ENCODE measurements at regions not wholly inside any gene's neighbourhood (a gene's known extent, or its start where the extent isn't known, plus 50 kb on each side); places are given as distances from the start of the nearest gene placed in this dataset.
"Not testable (repeated sequence)": the region's sequence is repeated elsewhere in the genome, so short reads cannot be mapped to it uniquely, and the experiment has no call there.

DNA sequence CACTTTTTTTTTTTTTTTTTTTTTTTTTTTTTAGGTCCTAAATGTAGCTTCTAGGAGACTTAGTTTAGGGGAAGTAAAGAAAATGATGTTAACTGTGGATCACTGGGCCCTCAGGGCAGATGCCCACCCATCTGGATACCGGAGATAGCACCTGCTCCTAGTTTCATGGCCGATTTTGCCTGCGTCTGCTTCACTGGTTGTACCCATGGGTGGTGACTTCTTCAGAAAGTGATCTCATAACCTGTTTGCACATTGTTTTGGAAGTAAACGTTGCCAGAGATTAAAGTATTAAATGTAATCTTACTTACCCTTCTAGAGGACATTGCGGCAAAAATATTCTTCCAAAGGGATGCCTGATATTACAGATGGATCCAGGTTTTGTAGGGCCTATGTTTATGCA lies 79.8 kb upstream of the SGK1 start:
- no peak for DNase-seq (ENCODE audit: low read depth)
- H3K4me3 ChIP-seq (ENCODE audit: low read length): no peak overlapping the region
- TF ChIP-seq, protein P1, sequence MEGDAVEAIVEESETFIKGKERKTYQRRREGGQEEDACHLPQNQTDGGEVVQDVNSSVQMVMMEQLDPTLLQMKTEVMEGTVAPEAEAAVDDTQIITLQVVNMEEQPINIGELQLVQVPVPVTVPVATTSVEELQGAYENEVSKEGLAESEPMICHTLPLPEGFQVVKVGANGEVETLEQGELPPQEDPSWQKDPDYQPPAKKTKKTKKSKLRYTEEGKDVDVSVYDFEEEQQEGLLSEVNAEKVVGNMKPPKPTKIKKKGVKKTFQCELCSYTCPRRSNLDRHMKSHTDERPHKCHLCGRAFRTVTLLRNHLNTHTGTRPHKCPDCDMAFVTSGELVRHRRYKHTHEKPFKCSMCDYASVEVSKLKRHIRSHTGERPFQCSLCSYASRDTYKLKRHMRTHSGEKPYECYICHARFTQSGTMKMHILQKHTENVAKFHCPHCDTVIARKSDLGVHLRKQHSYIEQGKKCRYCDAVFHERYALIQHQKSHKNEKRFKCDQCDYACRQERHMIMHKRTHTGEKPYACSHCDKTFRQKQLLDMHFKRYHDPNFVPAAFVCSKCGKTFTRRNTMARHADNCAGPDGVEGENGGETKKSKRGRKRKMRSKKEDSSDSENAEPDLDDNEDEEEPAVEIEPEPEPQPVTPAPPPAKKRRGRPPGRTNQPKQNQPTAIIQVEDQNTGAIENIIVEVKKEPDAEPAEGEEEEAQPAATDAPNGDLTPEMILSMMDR (conservative IDR thresholded peaks at IDR 0.05; ENCODE audit: low read depth, low read length): no peak

DNA sequence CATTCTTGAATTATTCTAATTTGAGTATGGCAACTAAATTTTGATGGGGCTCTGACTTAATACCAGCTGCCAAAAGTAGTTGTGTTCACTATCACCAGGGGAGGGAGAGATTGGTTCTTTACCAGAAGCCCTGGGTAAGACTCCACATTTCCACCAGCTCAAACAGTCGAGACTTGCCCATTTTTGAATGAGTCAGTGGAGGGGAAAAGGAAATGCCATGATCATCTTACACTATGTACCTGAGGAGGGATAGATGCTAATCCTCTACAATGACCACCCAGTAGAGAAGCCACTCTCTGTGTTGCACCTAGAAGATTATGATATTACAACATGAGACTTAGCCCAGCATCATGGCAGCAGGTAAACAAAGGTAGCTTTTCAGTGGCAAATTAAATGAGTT lies 77.0 kb upstream of the SGK1 start:
- TF ChIP-seq, protein P1 (conservative IDR thresholded peaks at IDR 0.05; ENCODE audit: low read depth, low read length): no peak
- no peak overlapping the region for H3K4me3 ChIP-seq (ENCODE audit: low read length)
- DNase-seq (ENCODE audit: low read depth): no peak

GRCh38 chr6:134394208-134394607 lies 76.3 kb upstream of the SGK1 start:
- TF ChIP-seq, protein P1 (conservative IDR thresholded peaks at IDR 0.05; ENCODE audit: low read depth, low read length): no peak
- no peak for DNase-seq (ENCODE audit: low read depth)
- H3K4me3 ChIP-seq (ENCODE audit: low read length): no peak overlapping the region

- no peak overlapping the region for H3K4me3 ChIP-seq (ENCODE audit: low read length)
- TF ChIP-seq, protein P1 (conservative IDR thresholded peaks at IDR 0.05; ENCODE audit: low read depth, low read length): no peak
- DNase-seq (ENCODE audit: low read depth): no peak
Measured at GRCh38 chr6:134391205-134391604, 73.3 kb upstream of the SGK1 start.

- DNase-seq (ENCODE audit: low read depth): no peak
- H3K4me3 ChIP-seq (ENCODE audit: low read length): no peak overlapping the region
- TF ChIP-seq, protein P1 (conservative IDR thresholded peaks at IDR 0.05; ENCODE audit: low read depth, low read length): no peak
Measured at GRCh38 chr6:134389658-134390057, 71.7 kb upstream of the SGK1 start.

GRCh38 chr6:134389129-134389528 lies 71.2 kb upstream of the SGK1 start:
- no peak overlapping the region for H3K4me3 ChIP-seq (ENCODE audit: low read length)
- TF ChIP-seq, protein P1 (conservative IDR thresholded peaks at IDR 0.05; ENCODE audit: low read depth, low read length): no peak
- DNase-seq (ENCODE audit: low read depth): no peak

GRCh38 chr6:134386482-134386881 lies 68.6 kb upstream of the SGK1 start:
- H3K4me3 ChIP-seq (ENCODE audit: low read length); DNase-seq (ENCODE audit: low read depth): not testable (repeated sequence)

DNA sequence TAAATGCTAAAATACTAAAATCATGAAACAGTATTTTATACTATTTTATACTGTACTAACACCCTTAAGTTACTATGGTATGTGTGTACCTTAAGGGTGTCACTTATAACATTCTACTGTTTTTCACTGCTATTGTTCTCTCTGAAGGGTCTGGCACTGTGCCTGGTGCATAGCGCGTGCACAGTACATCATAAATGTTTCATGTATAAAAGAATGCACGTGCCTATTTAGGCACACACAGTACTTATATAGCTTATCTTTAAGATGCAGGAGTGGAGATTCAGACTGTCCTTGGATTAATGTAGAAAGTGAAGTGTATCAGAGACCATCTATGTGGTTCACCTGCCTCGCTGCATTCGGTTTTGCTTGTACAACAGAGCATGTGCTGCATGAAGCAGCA lies 64.0 kb upstream of the SGK1 start:
- no peak for DNase-seq (ENCODE audit: low read depth)
- H3K4me3 ChIP-seq (ENCODE audit: low read length): no peak overlapping the region
- TF ChIP-seq, protein P1 (conservative IDR thresholded peaks at IDR 0.05; ENCODE audit: low read depth, low read length): no peak

All from retinal pigment epithelial cell (primary cell).